H1 (cell line): ENCODE measurements at regions not wholly inside any gene's neighbourhood (a gene's known extent, or its start where the extent isn't known, plus 50 kb on each side); places are given as distances from the start of the nearest gene placed in this dataset.

ENCODE experiments used
- CTCF ChIA-PET: fragments of 300-600 bp; sonication (Branson Sonifier 250); formaldehyde crosslinking; loops from one replicate; lab custom pipeline; 2021; ENCODE audit not compliant: partially characterized antibody; lab: Charles Lee
- POLR2A ChIA-PET: fragments of 300-600 bp; sonication (Branson Sonifier 250); formaldehyde crosslinking; loops from one replicate; lab custom pipeline; 2021; ENCODE audit warnings: inconsistent platforms; ENCODE audit not compliant: partially characterized antibody; lab: Charles Lee
- DNase-seq, 2 experiments: peaks; one replicate each; pipeline versions ENCODE4 v3.0.0 to v3.0.0-alpha.2; 2010 to 2022; ENCODE audit warnings: low spot score in 2 of 2, low read depth in 1 of 2, mixed read lengths in 1 of 2
- FAIRE-seq: peaks from 2 replicates; lab custom pipeline; 2011; peaks lifted over from hg19 to GRCh38; lab: Jason Lieb, UNC
- H2AFZ ChIP-seq: 2 replicates; pipeline ENCODE4 v1.8.1; 2012; ENCODE audit warnings: low read length, inconsistent platforms
- H2AK5ac ChIP-seq: 2 replicates; pipeline ENCODE4 v1.6.1; 2013; ENCODE audit warnings: low read depth, low read length
- H2BK120ac ChIP-seq: replicated peaks from 2 replicates; pipeline ENCODE3; 2013; ENCODE audit warnings: low read depth, low read length, inconsistent platforms
- H2BK12ac ChIP-seq: 2 replicates; pipeline ENCODE4 v1.6.1; 2013; ENCODE audit warnings: low read depth, low read length
- H2BK15ac ChIP-seq: 2 replicates; pipeline ENCODE4 v1.6.1; 2013; ENCODE audit warnings: low read length
- H2BK20ac ChIP-seq: 2 replicates; pipeline ENCODE4 v1.6.1; 2013; ENCODE audit warnings: low read length
- H2BK5ac ChIP-seq: 2 replicates; pipeline ENCODE4 v1.6.1; 2013; ENCODE audit warnings: low read depth, low read length
- H3K14ac ChIP-seq: 2 replicates; pipeline ENCODE4 v1.6.1; 2013; ENCODE audit warnings: inconsistent platforms; ENCODE audit not compliant: insufficient read length
- H3K18ac ChIP-seq: 2 replicates; pipeline ENCODE4 v1.6.1; 2013; ENCODE audit warnings: low read length; ENCODE audit errors: extremely low read depth
- H3K23ac ChIP-seq: 2 replicates; pipeline ENCODE4 v1.6.1; 2013; ENCODE audit warnings: inconsistent platforms; ENCODE audit not compliant: insufficient read length
- H3K23me2 ChIP-seq: 2 replicates; pipeline ENCODE4 v1.6.1; 2013; ENCODE audit warnings: low read depth, low read length
- H3K27ac ChIP-seq: 2 replicates; pipeline ENCODE4 v1.6.1; 2011; ENCODE audit warnings: low read depth, low read length, inconsistent platforms
- H3K27me3 ChIP-seq, 4 experiments: replicated peaks in 1 of 4; 1 replicate in 1 of 4; 2 replicates in 3 of 4; pipeline versions ENCODE4 v1.6.1 to v1.8.1; 2011 to 2013; ENCODE audit warnings: low read length in 3 of 4, mild to moderate bottlenecking in 3 of 4, inconsistent platforms in 2 of 4, mixed read lengths in 2 of 4, moderate library complexity in 1 of 4; ENCODE audit not compliant: control insufficient read depth in 3 of 4, insufficient read depth in 3 of 4; ENCODE audit errors: extremely low read depth in 1 of 4
- H3K36me3 ChIP-seq, 4 experiments: 2 replicates each; pipeline versions ENCODE4 v1.6.1 to v1.8.1; 2011 to 2013; ENCODE audit warnings: mild to moderate bottlenecking in 4 of 4, low read length in 3 of 4, moderate library complexity in 2 of 4, control low read depth in 1 of 4, inconsistent platforms in 1 of 4; ENCODE audit not compliant: insufficient read depth in 4 of 4, control insufficient read depth in 2 of 4
- H3K4ac ChIP-seq: replicated peaks from 2 replicates; pipeline ENCODE3; 2013; ENCODE audit warnings: low read length, low read depth, mixed read lengths, inconsistent platforms; ENCODE audit not compliant: insufficient read length
- H3K4me1 ChIP-seq, 4 experiments: replicated peaks in 1 of 4; 1 replicate in 1 of 4; 2 replicates in 3 of 4; pipeline versions ENCODE4 v1.6.1 to v1.8.1; 2011 to 2013; ENCODE audit warnings: low read length in 3 of 4, inconsistent platforms in 2 of 4, mixed read lengths in 1 of 4; ENCODE audit not compliant: insufficient read depth in 4 of 4, control insufficient read depth in 3 of 4
- H3K4me2 ChIP-seq, 2 experiments: 2 replicates each; pipeline versions ENCODE4 v1.6.1 to v1.8.1; 2011 to 2013; ENCODE audit warnings: low read depth in 2 of 2, low read length in 2 of 2, control low read depth in 1 of 2, inconsistent platforms in 1 of 2, mild to moderate bottlenecking in 1 of 2; ENCODE audit not compliant: insufficient read depth in 1 of 2
- H3K4me3 ChIP-seq, 4 experiments: fragments of 200-600, 300-600 bp in 1 of 4; sonication (generic), shearing (Covaris generic), sonication (Bioruptor Twin) in 1 of 4; 2 replicates each; pipeline versions ENCODE4 v1.5.1 to v1.8.1; 2011 to 2016; ENCODE audit warnings: low read length in 4 of 4, low read depth in 3 of 4, control low read depth in 2 of 4, inconsistent platforms in 2 of 4, mild to moderate bottlenecking in 2 of 4, mixed read lengths in 1 of 4, moderate library complexity in 1 of 4; ENCODE audit not compliant: insufficient read depth in 2 of 4; ENCODE audit errors: extremely low read depth in 1 of 4
- H3K56ac ChIP-seq: replicated peaks from 2 replicates; pipeline ENCODE3; 2013; ENCODE audit warnings: low read depth, mild to moderate bottlenecking, mixed read lengths, low read length, inconsistent platforms; ENCODE audit not compliant: insufficient read length
- H3K79me1 ChIP-seq: 2 replicates; pipeline ENCODE4 v1.6.1; 2013; ENCODE audit warnings: low read depth, low read length, control low read depth
- H3K79me2 ChIP-seq, 2 experiments: 2 replicates each; pipeline versions ENCODE4 v1.6.1 to v1.8.1; 2012 to 2013; ENCODE audit warnings: low read length in 2 of 2, mild to moderate bottlenecking in 2 of 2, inconsistent platforms in 1 of 2; ENCODE audit not compliant: insufficient read depth in 2 of 2, control insufficient read depth in 1 of 2
- H3K9ac ChIP-seq, 4 experiments: replicated peaks in 1 of 4; 1 replicate in 1 of 4; 2 replicates in 3 of 4; pipeline versions ENCODE4 v1.6.1 to v1.8.1; 2011 to 2013; ENCODE audit warnings: low read depth in 3 of 4, low read length in 3 of 4, control low read depth in 2 of 4, mild to moderate bottlenecking in 2 of 4, moderate library complexity in 2 of 4, inconsistent platforms in 1 of 4; ENCODE audit errors: extremely low read depth in 1 of 4
- H3K9me3 ChIP-seq, 2 experiments: 2 replicates each; pipeline versions ENCODE4 v1.6.1 to v1.8.1; 2012 to 2013; ENCODE audit warnings: mild to moderate bottlenecking in 2 of 2, moderate library complexity in 2 of 2, control low read depth in 1 of 2, inconsistent platforms in 1 of 2, low read depth in 1 of 2, low read length in 1 of 2, mixed read lengths in 1 of 2; ENCODE audit not compliant: insufficient read depth in 2 of 2
- H4K20me1 ChIP-seq, 2 experiments: replicated peaks in 1 of 2; 2 replicates each; pipeline versions ENCODE3 to v1.8.1; 2011 to 2013; ENCODE audit warnings: inconsistent platforms in 2 of 2, low read length in 2 of 2, mild to moderate bottlenecking in 1 of 2; ENCODE audit not compliant: insufficient read depth in 2 of 2, control insufficient read depth in 1 of 2
- H4K5ac ChIP-seq: 2 replicates; pipeline ENCODE4 v1.6.1; 2013; ENCODE audit warnings: low read length, low read depth, mixed read lengths, inconsistent platforms; ENCODE audit not compliant: insufficient read length
- H4K8ac ChIP-seq: 2 replicates; pipeline ENCODE4 v1.8.0; 2013; ENCODE audit warnings: mild to moderate bottlenecking, moderate library complexity, low read length, inconsistent platforms; ENCODE audit not compliant: insufficient read depth; ENCODE audit errors: extremely low read depth
- H4K91ac ChIP-seq: replicated peaks from 2 replicates; pipeline ENCODE3; 2013; ENCODE audit warnings: low read length, mixed read lengths, inconsistent platforms; ENCODE audit not compliant: insufficient read length
- MAFK ChIP-seq: IDR thresholded peaks from 2 replicates; pipeline ENCODE4 v1.6.1; 2012; ENCODE audit warnings: low read depth, mild to moderate bottlenecking, improper control_type of control experiment, low read length
- RXRA ChIP-seq: IDR thresholded peaks from 2 replicates; pipeline ENCODE4 v1.6.1; 2011; ENCODE audit warnings: low read depth, mild to moderate bottlenecking, low read length, moderate library complexity; ENCODE audit not compliant: insufficient read depth
- SP4 ChIP-seq: IDR thresholded peaks from 2 replicates; pipeline ENCODE4 v1.6.1; 2012; ENCODE audit warnings: low read length, inconsistent platforms
- TAF7 ChIP-seq: optimal IDR thresholded peaks from 2 replicates; pipeline ENCODE3; 2011; ENCODE audit warnings: low read depth, mild to moderate bottlenecking, inconsistent platforms, low read length, moderate library complexity, borderline replicate concordance
- USF2 ChIP-seq: IDR thresholded peaks from 2 replicates; pipeline ENCODE4 v1.6.1; 2011; ENCODE audit warnings: low read length, improper control_type of control experiment
- YY1 ChIP-seq: IDR thresholded peaks from 2 replicates; pipeline ENCODE4 v1.6.1; 2011; ENCODE audit warnings: low read depth, mild to moderate bottlenecking, low read length
- WGBS, 2 experiments: shearing (Covaris generic) in 1 of 2; methylation state at CpG; one replicate each; pipeline versions ENCODE4 v1.1.6 to v1.1.7; 2013 to 2015; ENCODE audit warnings: low lambda C conversion rate in 2 of 2, mixed read lengths in 2 of 2, inconsistent platforms in 1 of 2, low coverage in 1 of 2, missing lambda C conversion rate in 1 of 2; ENCODE audit not compliant: insufficient replicate concordance in 2 of 2, insufficient coverage in 1 of 2, insufficient read length in 1 of 2; ENCODE audit errors: extremely low coverage in 1 of 2, missing lambda C conversion rate in 1 of 2; 5-methylcytosine and 5-hydroxymethylcytosine counted together

DNA sequence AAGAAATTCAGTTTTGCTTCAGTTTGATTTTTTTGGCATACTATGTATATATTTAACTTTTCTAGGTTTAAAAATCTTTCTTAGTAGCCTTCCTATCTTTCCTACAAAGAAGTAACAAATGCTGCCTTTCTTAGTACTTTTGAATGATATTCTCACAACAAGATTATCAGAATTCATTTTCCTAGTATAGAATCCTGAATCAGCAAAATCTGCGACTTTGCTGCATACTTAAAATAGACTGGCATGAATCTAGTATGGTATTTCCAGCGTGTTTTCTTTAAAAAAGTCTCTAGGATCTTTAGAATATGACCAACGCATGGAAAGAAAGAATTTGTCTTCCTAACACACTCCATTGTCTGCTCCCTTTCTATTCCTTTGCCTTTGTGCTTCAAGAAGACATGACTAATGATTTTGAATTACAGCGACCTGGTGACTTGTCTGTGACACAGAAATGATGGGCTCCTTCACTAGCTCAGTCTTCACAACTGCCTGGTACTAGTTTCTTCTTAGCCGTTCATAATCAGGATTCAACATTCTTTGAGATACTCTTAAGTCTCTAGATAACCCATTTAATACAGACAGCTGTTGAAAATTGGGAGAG is 349.8 kb downstream of the PPARGC1A start:
- H3K9ac ChIP-seq, result no peak overlapping the region
- POLR2A ChIA-PET, result no interaction called here
- H2BK15ac ChIP-seq, result no peak overlapping the region
- no peak overlapping the region for H2BK5ac ChIP-seq
- DNase-seq (no peak), FAIRE-seq (no peak)
- H4K91ac ChIP-seq, result no peak overlapping the region
- H2BK120ac ChIP-seq, result no peak overlapping the region
- H3K9me3 ChIP-seq, result peaks cover 4 to 5% of the 10 kb centered on the region in 2 experiments; a peak in 1 of 4 replicates
- WGBS, 2 experiments, result 90% methylated on average over 5 of the region's 5 CpGs; no CpG with 5 or more reads in 1 of the 2 experiments
- no peak overlapping the region for H3K23ac ChIP-seq
- no peaks in the 10 kb centered on the region for H3K79me2 ChIP-seq
- no peak overlapping the region for H3K4me3 ChIP-seq
- no peak overlapping the region for H3K27ac ChIP-seq
- H2AFZ ChIP-seq, result no peak overlapping the region
- H3K4ac ChIP-seq, result no peak overlapping the region
- no peak overlapping the region for H3K18ac ChIP-seq
- peaks cover 0 to 1% (median 0%) of the 10 kb centered on the region in 4 experiments; a peak in 1 of 7 replicates for H3K27me3 ChIP-seq
- H4K20me1 ChIP-seq, result no peaks in the 10 kb centered on the region
- no peaks in the 10 kb centered on the region; a peak in 1 of 8 replicates for H3K36me3 ChIP-seq
- TF ChIP-seq YY1, result no peak
- no peak for TF ChIP-seq SP4
- TF ChIP-seq MAFK, result peak; percentile 22; the same call in 1 of the 2 replicates
- TF ChIP-seq TAF7, result no peak
- no peak for TF ChIP-seq USF2
- no peak for TF ChIP-seq RXRA
- H4K8ac ChIP-seq, result no peak overlapping the region
- no peak overlapping the region for H2BK12ac ChIP-seq
- H3K4me1 ChIP-seq, result no peaks in the 10 kb centered on the region
- H2BK20ac ChIP-seq, result no peak overlapping the region
- H4K5ac ChIP-seq, result no peak overlapping the region
- H2AK5ac ChIP-seq, result no peak overlapping the region
- H3K79me1 ChIP-seq, result no peaks in the 10 kb centered on the region
- no peak overlapping the region for H3K56ac ChIP-seq
- no peak overlapping the region for H3K14ac ChIP-seq
- no peaks in the 10 kb centered on the region for H3K23me2 ChIP-seq
- no peak overlapping the region for H3K4me2 ChIP-seq
- CTCF ChIA-PET, result no interaction called here
